ENCODE measurements at regions not wholly inside any gene's neighbourhood (a gene's known extent, or its start where the extent isn't known, plus 50 kb on each side); places are given as distances from the start of the nearest gene placed in this dataset.

DNA sequence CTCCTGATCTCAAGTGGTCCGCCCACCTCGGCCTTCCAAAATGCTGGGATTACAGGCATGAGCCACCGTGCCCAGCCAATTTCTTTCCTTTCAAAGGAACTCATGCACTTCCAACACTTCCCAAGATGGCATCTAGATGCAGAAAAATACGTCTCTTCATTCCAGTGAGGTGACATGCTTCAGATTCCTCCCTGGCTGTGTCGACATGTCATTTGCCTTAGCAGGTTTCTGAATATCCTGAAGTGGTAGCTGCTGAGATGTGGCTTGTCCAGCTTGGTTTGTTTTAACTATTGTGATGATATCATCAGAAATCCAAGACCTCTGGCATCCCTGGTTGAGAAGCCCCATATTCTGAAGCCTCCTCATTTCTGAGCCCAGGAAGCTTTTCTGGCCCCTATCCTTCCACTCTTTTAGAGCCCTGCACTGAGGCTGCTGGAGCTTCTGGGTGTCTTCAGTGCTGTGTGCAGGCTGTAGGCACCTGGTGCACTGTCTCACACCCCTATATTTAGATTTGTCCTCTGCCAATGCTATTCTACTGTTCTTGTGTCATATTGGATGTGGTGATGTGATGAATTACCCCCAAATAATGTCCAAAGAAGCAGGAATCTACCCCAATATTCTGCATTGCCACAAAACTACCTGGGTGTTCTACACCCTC is 73.3 kb upstream of the E2F3 start:
- Histone ChIP-seq H3K4me1 (ENCODE audit: control insufficient read depth in 2 of 2, insufficient read depth in 1 of 2, low read depth in 1 of 2, low read length in 2 of 2) (peaks cover 0 to 2% of the 10 kb centered on the region in 2 donors), H3K79me1 (ENCODE audit: low read depth, low read length) (no peaks in the 10 kb centered on the region), H3K9ac (ENCODE audit: low read depth, low read length, poor library complexity) (no peak overlapping the region), H2BK12ac (ENCODE audit: low read length) (no peak overlapping the region), H3K14ac (ENCODE audit: low read length) (no peak overlapping the region), H3K36me3 (replicated peaks in 1 of 2; ENCODE audit: control insufficient read depth in 2 of 2, insufficient read depth in 2 of 2, low read length in 2 of 2) (no peaks in the 10 kb centered on the region), H3K4ac (ENCODE audit: low read length) (no peak overlapping the region), H2BK120ac (ENCODE audit: low read depth, low read length) (no peak overlapping the region), H3K27ac (replicated peaks; ENCODE audit: low read length) (no peak overlapping the region), H3K9me3 (replicated peaks in 1 of 2; ENCODE audit: control insufficient read depth in 2 of 2, insufficient read depth in 1 of 2, low read depth in 1 of 2, low read length in 2 of 2) (no peaks in the 10 kb centered on the region), H3K4me2 (ENCODE audit: insufficient read depth, low read length, poor library complexity, severe bottlenecking) (no peak overlapping the region), H3K18ac (ENCODE audit: low read length) (no peak overlapping the region), H2AK5ac (ENCODE audit: low read depth, low read length) (no peak overlapping the region), H2BK5ac (ENCODE audit: low read length) (no peak overlapping the region), H3K27me3 (ENCODE audit: control insufficient read depth in 3 of 3, insufficient read depth in 3 of 3, low read depth in 1 of 3, low read length in 3 of 3) (peaks cover 0 to 1% (median 0%) of the 10 kb centered on the region in 3 experiments), H4K91ac (ENCODE audit: low read depth, low read length, poor library complexity) (no peak overlapping the region), H2BK15ac (ENCODE audit: low read length) (no peak overlapping the region), H4K8ac (ENCODE audit: low read depth, low read length) (no peak overlapping the region), H3K4me3 (ENCODE audit: low read length in 2 of 2) (no peak overlapping the region), H3K23ac (ENCODE audit: low read depth, low read length, poor library complexity) (no peak overlapping the region), H2AFZ (ENCODE audit: low read length) (no peak overlapping the region)
- no CpG with 5 or more reads among the region's 5 CpGs for WGBS, 2 donors (ENCODE audit: extremely low coverage in 2 of 2, insufficient read length in 2 of 2, insufficient replicate concordance in 1 of 2)
- no peak for DNase-seq (ENCODE audit: low spot score)

DNA sequence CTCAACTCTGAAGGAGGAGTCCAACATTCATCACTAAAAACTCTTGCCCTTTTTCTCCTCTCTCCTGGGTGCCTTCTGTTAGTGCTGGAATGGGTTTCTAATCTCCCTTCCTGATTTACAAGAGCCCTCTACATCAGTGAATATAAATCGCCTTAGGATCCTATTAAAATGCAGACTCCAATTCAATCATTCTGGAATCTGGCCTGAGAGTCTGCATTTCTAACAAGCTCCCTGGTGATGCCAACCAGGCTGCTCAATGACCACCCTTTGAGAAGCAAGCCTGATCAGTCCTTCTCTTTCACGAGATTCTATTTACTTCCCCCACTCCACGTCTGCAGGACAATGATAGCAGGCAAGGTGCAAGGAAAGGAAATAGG is 72.8 kb upstream of the E2F3 start:
- H2AK5ac ChIP-seq (ENCODE audit: low read depth, low read length): no peak overlapping the region
- no peaks in the 10 kb centered on the region for H3K36me3 ChIP-seq (replicated peaks in 1 of 2; ENCODE audit: control insufficient read depth in 2 of 2, insufficient read depth in 2 of 2, low read length in 2 of 2)
- H2BK5ac ChIP-seq (ENCODE audit: low read length): no peak overlapping the region
- no peak overlapping the region for H3K4me3 ChIP-seq (ENCODE audit: low read length in 2 of 2)
- H4K91ac ChIP-seq (ENCODE audit: low read depth, low read length, poor library complexity): no peak overlapping the region
- WGBS, 2 donors (ENCODE audit: extremely low coverage in 2 of 2, insufficient read length in 2 of 2, insufficient replicate concordance in 1 of 2): no CpG with 5 or more reads among the region's 3 CpGs
- H4K8ac ChIP-seq (ENCODE audit: low read depth, low read length): no peak overlapping the region
- H2AFZ ChIP-seq (ENCODE audit: low read length): no peak overlapping the region
- no peak overlapping the region for H3K23ac ChIP-seq (ENCODE audit: low read depth, low read length, poor library complexity)
- no peak overlapping the region for H2BK12ac ChIP-seq (ENCODE audit: low read length)
- peaks cover 0 to 1% (median 0%) of the 10 kb centered on the region in 3 experiments for H3K27me3 ChIP-seq (ENCODE audit: control insufficient read depth in 3 of 3, insufficient read depth in 3 of 3, low read depth in 1 of 3, low read length in 3 of 3)
- no peak overlapping the region for H3K27ac ChIP-seq (replicated peaks; ENCODE audit: low read length)
- H3K4me1 ChIP-seq (ENCODE audit: control insufficient read depth in 2 of 2, insufficient read depth in 1 of 2, low read depth in 1 of 2, low read length in 2 of 2): peaks cover under 1 to 2% of the 10 kb centered on the region in 2 donors
- H2BK120ac ChIP-seq (ENCODE audit: low read depth, low read length): no peak overlapping the region
- no peak overlapping the region for H3K4me2 ChIP-seq (ENCODE audit: insufficient read depth, low read length, poor library complexity, severe bottlenecking)
- no peak overlapping the region for H3K9ac ChIP-seq (ENCODE audit: low read depth, low read length, poor library complexity)
- no peak overlapping the region for H3K4ac ChIP-seq (ENCODE audit: low read length)
- DNase-seq (ENCODE audit: low spot score): no peak
- H3K79me1 ChIP-seq (ENCODE audit: low read depth, low read length): no peaks in the 10 kb centered on the region
- H3K18ac ChIP-seq (ENCODE audit: low read length): no peak overlapping the region
- no peaks in the 10 kb centered on the region for H3K9me3 ChIP-seq (replicated peaks in 1 of 2; ENCODE audit: control insufficient read depth in 2 of 2, insufficient read depth in 1 of 2, low read depth in 1 of 2, low read length in 2 of 2)
- H3K14ac ChIP-seq (ENCODE audit: low read length): no peak overlapping the region
- no peak overlapping the region for H2BK15ac ChIP-seq (ENCODE audit: low read length)

DNA sequence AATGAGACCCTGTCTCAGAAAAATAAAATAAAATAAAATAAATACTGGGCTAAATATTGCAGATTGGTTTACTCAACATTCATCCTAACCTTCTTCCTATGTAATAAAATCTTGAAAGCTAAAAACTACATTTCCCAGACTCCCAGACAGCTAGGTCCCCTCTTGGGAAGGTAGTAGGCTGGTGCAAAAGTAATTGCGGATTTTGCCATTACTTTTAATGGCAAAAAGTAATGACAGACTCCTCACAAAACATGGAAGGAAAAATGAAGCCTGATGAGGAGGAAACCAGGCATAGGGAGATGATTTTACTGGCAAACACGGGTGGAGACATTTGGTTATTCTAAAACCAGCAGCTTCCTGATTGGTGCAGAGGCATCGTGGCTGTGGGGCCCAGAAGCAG is 70.6 kb upstream of the E2F3 start:
- Histone ChIP-seq H2AK5ac (ENCODE audit: low read depth, low read length) (no peak overlapping the region), H3K27me3 (ENCODE audit: control insufficient read depth in 3 of 3, insufficient read depth in 3 of 3, low read depth in 1 of 3, low read length in 3 of 3) (peaks cover 0 to 1% (median 0%) of the 10 kb centered on the region in 3 experiments), H3K4me1 (ENCODE audit: control insufficient read depth in 2 of 2, insufficient read depth in 1 of 2, low read depth in 1 of 2, low read length in 2 of 2) (peaks cover 1 to 2% of the 10 kb centered on the region in 2 donors), H3K23ac (ENCODE audit: low read depth, low read length, poor library complexity) (no peak overlapping the region), H3K14ac (ENCODE audit: low read length) (no peak overlapping the region), H2BK5ac (ENCODE audit: low read length) (no peak overlapping the region), H2BK15ac (ENCODE audit: low read length) (no peak overlapping the region), H3K4ac (ENCODE audit: low read length) (no peak overlapping the region), H3K4me3 (ENCODE audit: low read length in 2 of 2) (no peak overlapping the region), H2BK12ac (ENCODE audit: low read length) (no peak overlapping the region), H4K8ac (ENCODE audit: low read depth, low read length) (no peak overlapping the region), H3K27ac (replicated peaks; ENCODE audit: low read length) (no peak overlapping the region), H3K36me3 (replicated peaks in 1 of 2; ENCODE audit: control insufficient read depth in 2 of 2, insufficient read depth in 2 of 2, low read length in 2 of 2) (no peaks in the 10 kb centered on the region), H4K91ac (ENCODE audit: low read depth, low read length, poor library complexity) (no peak overlapping the region), H3K79me1 (ENCODE audit: low read depth, low read length) (no peaks in the 10 kb centered on the region), H2AFZ (ENCODE audit: low read length) (no peak overlapping the region), H3K18ac (ENCODE audit: low read length) (no peak overlapping the region), H3K4me2 (ENCODE audit: insufficient read depth, low read length, poor library complexity, severe bottlenecking) (no peak overlapping the region), H3K9ac (ENCODE audit: low read depth, low read length, poor library complexity) (no peak overlapping the region), H2BK120ac (ENCODE audit: low read depth, low read length) (no peak overlapping the region), H3K9me3 (replicated peaks in 1 of 2; ENCODE audit: control insufficient read depth in 2 of 2, insufficient read depth in 1 of 2, low read depth in 1 of 2, low read length in 2 of 2) (no peaks in the 10 kb centered on the region)
- no peak for DNase-seq (ENCODE audit: low spot score)
- no CpG with 5 or more reads among the region's 3 CpGs for WGBS, 2 donors (ENCODE audit: extremely low coverage in 2 of 2, insufficient read length in 2 of 2, insufficient replicate concordance in 1 of 2)

DNA sequence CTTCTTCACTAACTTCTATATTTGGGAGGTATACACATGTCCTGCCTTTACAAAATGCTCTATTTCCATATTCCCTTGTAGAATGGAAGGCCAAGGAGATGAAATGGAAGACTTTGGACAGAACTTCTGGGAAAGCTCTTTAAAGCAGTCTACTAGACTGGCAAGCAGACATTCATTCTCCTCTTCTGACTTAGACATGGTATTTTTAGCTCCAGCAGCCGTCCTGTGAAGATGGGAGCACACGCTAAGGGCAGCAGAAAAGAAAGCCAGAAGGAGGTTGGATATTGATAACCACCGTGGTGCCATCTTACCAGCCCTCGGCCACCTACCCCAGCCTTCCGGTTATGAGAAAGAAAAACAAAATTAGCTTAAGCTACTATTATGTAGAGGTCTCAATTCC is 70.1 kb upstream of the E2F3 start:
- H3K36me3 ChIP-seq (replicated peaks in 1 of 2; ENCODE audit: control insufficient read depth in 2 of 2, insufficient read depth in 2 of 2, low read length in 2 of 2): no peaks in the 10 kb centered on the region
- H3K23ac ChIP-seq (ENCODE audit: low read depth, low read length, poor library complexity): no peak overlapping the region
- H2BK5ac ChIP-seq (ENCODE audit: low read length): no peak overlapping the region
- no peak overlapping the region for H2BK120ac ChIP-seq (ENCODE audit: low read depth, low read length)
- no CpG with 5 or more reads among the region's 5 CpGs for WGBS, 2 donors (ENCODE audit: extremely low coverage in 2 of 2, insufficient read length in 2 of 2, insufficient replicate concordance in 1 of 2)
- H3K27me3 ChIP-seq (ENCODE audit: control insufficient read depth in 3 of 3, insufficient read depth in 3 of 3, low read depth in 1 of 3, low read length in 3 of 3): peaks cover 0 to 1% (median 0%) of the 10 kb centered on the region in 3 experiments
- H3K27ac ChIP-seq (replicated peaks; ENCODE audit: low read length): no peak overlapping the region
- H3K4me3 ChIP-seq (ENCODE audit: low read length in 2 of 2): no peak overlapping the region
- no peaks in the 10 kb centered on the region for H3K79me1 ChIP-seq (ENCODE audit: low read depth, low read length)
- H3K9me3 ChIP-seq (replicated peaks in 1 of 2; ENCODE audit: control insufficient read depth in 2 of 2, insufficient read depth in 1 of 2, low read depth in 1 of 2, low read length in 2 of 2): no peaks in the 10 kb centered on the region
- no peak overlapping the region for H3K9ac ChIP-seq (ENCODE audit: low read depth, low read length, poor library complexity)
- H2BK15ac ChIP-seq (ENCODE audit: low read length): no peak overlapping the region
- H3K18ac ChIP-seq (ENCODE audit: low read length): no peak overlapping the region
- no peak overlapping the region for H2BK12ac ChIP-seq (ENCODE audit: low read length)
- no peak for DNase-seq (ENCODE audit: low spot score)
- no peak overlapping the region for H3K4me2 ChIP-seq (ENCODE audit: insufficient read depth, low read length, poor library complexity, severe bottlenecking)
- no peak overlapping the region for H4K8ac ChIP-seq (ENCODE audit: low read depth, low read length)
- H3K4me1 ChIP-seq (ENCODE audit: control insufficient read depth in 2 of 2, insufficient read depth in 1 of 2, low read depth in 1 of 2, low read length in 2 of 2): peaks cover 1 to 2% of the 10 kb centered on the region in 2 donors
- no peak overlapping the region for H2AK5ac ChIP-seq (ENCODE audit: low read depth, low read length)
- H3K14ac ChIP-seq (ENCODE audit: low read length): no peak overlapping the region
- no peak overlapping the region for H4K91ac ChIP-seq (ENCODE audit: low read depth, low read length, poor library complexity)
- H3K4ac ChIP-seq (ENCODE audit: low read length): no peak overlapping the region
- H2AFZ ChIP-seq (ENCODE audit: low read length): no peak overlapping the region
